H1 (cell line): ENCODE measurements at regions not wholly inside any gene's neighbourhood (a gene's known extent, or its start where the extent isn't known, plus 50 kb on each side); places are given as distances from the start of the nearest gene placed in this dataset.

ENCODE experiments used
- CTCF ChIA-PET: fragments of 300-600 bp; sonication (Branson Sonifier 250); formaldehyde crosslinking; loops from one replicate; lab custom pipeline; 2021; ENCODE audit not compliant: partially characterized antibody; lab: Charles Lee
- POLR2A ChIA-PET: fragments of 300-600 bp; sonication (Branson Sonifier 250); formaldehyde crosslinking; loops from one replicate; lab custom pipeline; 2021; ENCODE audit warnings: inconsistent platforms; ENCODE audit not compliant: partially characterized antibody; lab: Charles Lee
- DNase-seq, 2 experiments: peaks; one replicate each; pipeline versions ENCODE4 v3.0.0 to v3.0.0-alpha.2; 2010 to 2022; ENCODE audit warnings: low spot score in 2 of 2, low read depth in 1 of 2, mixed read lengths in 1 of 2
- FAIRE-seq: peaks from 2 replicates; lab custom pipeline; 2011; peaks lifted over from hg19 to GRCh38; lab: Jason Lieb, UNC
- H2AFZ ChIP-seq: 2 replicates; pipeline ENCODE4 v1.8.1; 2012; ENCODE audit warnings: low read length, inconsistent platforms
- H2AK5ac ChIP-seq: 2 replicates; pipeline ENCODE4 v1.6.1; 2013; ENCODE audit warnings: low read depth, low read length
- H2BK120ac ChIP-seq: replicated peaks from 2 replicates; pipeline ENCODE3; 2013; ENCODE audit warnings: low read depth, low read length, inconsistent platforms
- H2BK12ac ChIP-seq: 2 replicates; pipeline ENCODE4 v1.6.1; 2013; ENCODE audit warnings: low read depth, low read length
- H2BK15ac ChIP-seq: 2 replicates; pipeline ENCODE4 v1.6.1; 2013; ENCODE audit warnings: low read length
- H2BK20ac ChIP-seq: 2 replicates; pipeline ENCODE4 v1.6.1; 2013; ENCODE audit warnings: low read length
- H2BK5ac ChIP-seq: 2 replicates; pipeline ENCODE4 v1.6.1; 2013; ENCODE audit warnings: low read depth, low read length
- H3K14ac ChIP-seq: 2 replicates; pipeline ENCODE4 v1.6.1; 2013; ENCODE audit warnings: inconsistent platforms; ENCODE audit not compliant: insufficient read length
- H3K18ac ChIP-seq: 2 replicates; pipeline ENCODE4 v1.6.1; 2013; ENCODE audit warnings: low read length; ENCODE audit errors: extremely low read depth
- H3K23ac ChIP-seq: 2 replicates; pipeline ENCODE4 v1.6.1; 2013; ENCODE audit warnings: inconsistent platforms; ENCODE audit not compliant: insufficient read length
- H3K23me2 ChIP-seq: 2 replicates; pipeline ENCODE4 v1.6.1; 2013; ENCODE audit warnings: low read depth, low read length
- H3K27ac ChIP-seq: 2 replicates; pipeline ENCODE4 v1.6.1; 2011; ENCODE audit warnings: low read depth, low read length, inconsistent platforms
- H3K27me3 ChIP-seq, 4 experiments: replicated peaks in 1 of 4; 1 replicate in 1 of 4; 2 replicates in 3 of 4; pipeline versions ENCODE4 v1.6.1 to v1.8.1; 2011 to 2013; ENCODE audit warnings: low read length in 3 of 4, mild to moderate bottlenecking in 3 of 4, inconsistent platforms in 2 of 4, mixed read lengths in 2 of 4, moderate library complexity in 1 of 4; ENCODE audit not compliant: control insufficient read depth in 3 of 4, insufficient read depth in 3 of 4; ENCODE audit errors: extremely low read depth in 1 of 4
- H3K36me3 ChIP-seq, 4 experiments: 2 replicates each; pipeline versions ENCODE4 v1.6.1 to v1.8.1; 2011 to 2013; ENCODE audit warnings: mild to moderate bottlenecking in 4 of 4, low read length in 3 of 4, moderate library complexity in 2 of 4, control low read depth in 1 of 4, inconsistent platforms in 1 of 4; ENCODE audit not compliant: insufficient read depth in 4 of 4, control insufficient read depth in 2 of 4
- H3K4ac ChIP-seq: replicated peaks from 2 replicates; pipeline ENCODE3; 2013; ENCODE audit warnings: low read length, low read depth, mixed read lengths, inconsistent platforms; ENCODE audit not compliant: insufficient read length
- H3K4me1 ChIP-seq, 4 experiments: replicated peaks in 1 of 4; 1 replicate in 1 of 4; 2 replicates in 3 of 4; pipeline versions ENCODE4 v1.6.1 to v1.8.1; 2011 to 2013; ENCODE audit warnings: low read length in 3 of 4, inconsistent platforms in 2 of 4, mixed read lengths in 1 of 4; ENCODE audit not compliant: insufficient read depth in 4 of 4, control insufficient read depth in 3 of 4
- H3K4me2 ChIP-seq, 2 experiments: 2 replicates each; pipeline versions ENCODE4 v1.6.1 to v1.8.1; 2011 to 2013; ENCODE audit warnings: low read depth in 2 of 2, low read length in 2 of 2, control low read depth in 1 of 2, inconsistent platforms in 1 of 2, mild to moderate bottlenecking in 1 of 2; ENCODE audit not compliant: insufficient read depth in 1 of 2
- H3K4me3 ChIP-seq, 4 experiments: fragments of 200-600, 300-600 bp in 1 of 4; sonication (generic), shearing (Covaris generic), sonication (Bioruptor Twin) in 1 of 4; 2 replicates each; pipeline versions ENCODE4 v1.5.1 to v1.8.1; 2011 to 2016; ENCODE audit warnings: low read length in 4 of 4, low read depth in 3 of 4, control low read depth in 2 of 4, inconsistent platforms in 2 of 4, mild to moderate bottlenecking in 2 of 4, mixed read lengths in 1 of 4, moderate library complexity in 1 of 4; ENCODE audit not compliant: insufficient read depth in 2 of 4; ENCODE audit errors: extremely low read depth in 1 of 4
- H3K56ac ChIP-seq: replicated peaks from 2 replicates; pipeline ENCODE3; 2013; ENCODE audit warnings: low read depth, mild to moderate bottlenecking, mixed read lengths, low read length, inconsistent platforms; ENCODE audit not compliant: insufficient read length
- H3K79me1 ChIP-seq: 2 replicates; pipeline ENCODE4 v1.6.1; 2013; ENCODE audit warnings: low read depth, low read length, control low read depth
- H3K79me2 ChIP-seq, 2 experiments: 2 replicates each; pipeline versions ENCODE4 v1.6.1 to v1.8.1; 2012 to 2013; ENCODE audit warnings: low read length in 2 of 2, mild to moderate bottlenecking in 2 of 2, inconsistent platforms in 1 of 2; ENCODE audit not compliant: insufficient read depth in 2 of 2, control insufficient read depth in 1 of 2
- H3K9ac ChIP-seq, 4 experiments: replicated peaks in 1 of 4; 1 replicate in 1 of 4; 2 replicates in 3 of 4; pipeline versions ENCODE4 v1.6.1 to v1.8.1; 2011 to 2013; ENCODE audit warnings: low read depth in 3 of 4, low read length in 3 of 4, control low read depth in 2 of 4, mild to moderate bottlenecking in 2 of 4, moderate library complexity in 2 of 4, inconsistent platforms in 1 of 4; ENCODE audit errors: extremely low read depth in 1 of 4
- H3K9me3 ChIP-seq, 2 experiments: 2 replicates each; pipeline versions ENCODE4 v1.6.1 to v1.8.1; 2012 to 2013; ENCODE audit warnings: mild to moderate bottlenecking in 2 of 2, moderate library complexity in 2 of 2, control low read depth in 1 of 2, inconsistent platforms in 1 of 2, low read depth in 1 of 2, low read length in 1 of 2, mixed read lengths in 1 of 2; ENCODE audit not compliant: insufficient read depth in 2 of 2
- H4K20me1 ChIP-seq, 2 experiments: replicated peaks in 1 of 2; 2 replicates each; pipeline versions ENCODE3 to v1.8.1; 2011 to 2013; ENCODE audit warnings: inconsistent platforms in 2 of 2, low read length in 2 of 2, mild to moderate bottlenecking in 1 of 2; ENCODE audit not compliant: insufficient read depth in 2 of 2, control insufficient read depth in 1 of 2
- H4K5ac ChIP-seq: 2 replicates; pipeline ENCODE4 v1.6.1; 2013; ENCODE audit warnings: low read length, low read depth, mixed read lengths, inconsistent platforms; ENCODE audit not compliant: insufficient read length
- H4K8ac ChIP-seq: 2 replicates; pipeline ENCODE4 v1.8.0; 2013; ENCODE audit warnings: mild to moderate bottlenecking, moderate library complexity, low read length, inconsistent platforms; ENCODE audit not compliant: insufficient read depth; ENCODE audit errors: extremely low read depth
- H4K91ac ChIP-seq: replicated peaks from 2 replicates; pipeline ENCODE3; 2013; ENCODE audit warnings: low read length, mixed read lengths, inconsistent platforms; ENCODE audit not compliant: insufficient read length
- JUND ChIP-seq: IDR thresholded peaks from 2 replicates; pipeline ENCODE4 v1.6.1; 2011; ENCODE audit warnings: mild to moderate bottlenecking, improper control_type of control experiment, low read length
- RXRA ChIP-seq: IDR thresholded peaks from 2 replicates; pipeline ENCODE4 v1.6.1; 2011; ENCODE audit warnings: low read depth, mild to moderate bottlenecking, low read length, moderate library complexity; ENCODE audit not compliant: insufficient read depth
- SIX5 ChIP-seq: IDR thresholded peaks from 2 replicates; pipeline ENCODE4 v1.6.1; 2011; ENCODE audit warnings: mild to moderate bottlenecking, low read depth, low read length
- USF2 ChIP-seq: IDR thresholded peaks from 2 replicates; pipeline ENCODE4 v1.6.1; 2011; ENCODE audit warnings: low read length, improper control_type of control experiment
- WGBS, 2 experiments: shearing (Covaris generic) in 1 of 2; methylation state at CpG; one replicate each; pipeline versions ENCODE4 v1.1.6 to v1.1.7; 2013 to 2015; ENCODE audit warnings: low lambda C conversion rate in 2 of 2, mixed read lengths in 2 of 2, inconsistent platforms in 1 of 2, low coverage in 1 of 2, missing lambda C conversion rate in 1 of 2; ENCODE audit not compliant: insufficient replicate concordance in 2 of 2, insufficient coverage in 1 of 2, insufficient read length in 1 of 2; ENCODE audit errors: extremely low coverage in 1 of 2, missing lambda C conversion rate in 1 of 2; 5-methylcytosine and 5-hydroxymethylcytosine counted together

- no peak overlapping the region for H3K18ac ChIP-seq
- no peak overlapping the region for H2AK5ac ChIP-seq
- H3K23ac ChIP-seq = no peak overlapping the region
- no peaks in the 10 kb centered on the region for H3K79me1 ChIP-seq
- ChIA-PET POLR2A (no interaction called here), CTCF (interaction anchor here (0.6 to 2.4 kb wide), 2 partner anchors 45 to 83 kb away, joined by 3 to 7 read pairs; no protein-coding TSS in a partner anchor)
- no peaks in the 10 kb centered on the region for H3K36me3 ChIP-seq
- H3K56ac ChIP-seq = no peak overlapping the region
- 96% methylated on average over 4 of the region's 4 CpGs; no CpG with 5 or more reads in 1 of the 2 experiments for WGBS, 2 experiments
- no peaks in the 10 kb centered on the region for H3K9me3 ChIP-seq
- H4K5ac ChIP-seq = no peak overlapping the region
- no peak overlapping the region for H3K9ac ChIP-seq
- H2BK20ac ChIP-seq = no peak overlapping the region
- H3K4me1 ChIP-seq = no peaks in the 10 kb centered on the region
- H2BK12ac ChIP-seq = no peak overlapping the region
- H3K4ac ChIP-seq = no peak overlapping the region
- no peak overlapping the region for H4K8ac ChIP-seq
- no peaks in the 10 kb centered on the region for H3K79me2 ChIP-seq
- no peak overlapping the region for H2AFZ ChIP-seq
- H3K14ac ChIP-seq = no peak overlapping the region
- no peak overlapping the region for H3K27ac ChIP-seq
- no peak overlapping the region for H2BK120ac ChIP-seq
- H3K4me2 ChIP-seq = no peak overlapping the region
- no peak for FAIRE-seq
- TF ChIP-seq USF2 = no peak
- TF ChIP-seq RXRA = no peak
- no peak for TF ChIP-seq SIX5
- no peak for TF ChIP-seq JUND
- no peak overlapping the region for H3K4me3 ChIP-seq
- no peak overlapping the region for H2BK5ac ChIP-seq
- DNase-seq = no peak
- H4K20me1 ChIP-seq = no peaks in the 10 kb centered on the region
- no peaks in the 10 kb centered on the region for H3K23me2 ChIP-seq
- H3K27me3 ChIP-seq = no peaks in the 10 kb centered on the region
- H4K91ac ChIP-seq = no peak overlapping the region
- no peak overlapping the region for H2BK15ac ChIP-seq
Measured at GRCh38 chr2:225328192-225328591, 71.3 kb upstream of the NYAP2 start.
